Fibroblast of pulmonary artery (primary cell): ENCODE measurements at regions not wholly inside any gene's neighbourhood (a gene's known extent, or its start where the extent isn't known, plus 50 kb on each side); places are given as distances from the start of the nearest gene placed in this dataset.

Source experiments
- DNase-seq: peaks from one replicate; pipeline ENCODE4 v3.0.0-alpha.2; 2010; ENCODE audit warnings: low read depth
- H3K4me3 ChIP-seq: replicated peaks from 2 replicates; pipeline ENCODE4 v1.5.1; 2011; ENCODE audit warnings: low read depth, mild to moderate bottlenecking, control low read depth, low read length, moderate library complexity
- TF ChIP-seq, protein P1 (sequence below): IDR thresholded peaks from 2 replicates; pipeline ENCODE4 v1.5.1; 2011; ENCODE audit warnings: mild to moderate bottlenecking, control low read depth, low read length, inconsistent platforms; ENCODE audit errors: missing control alignments

GRCh38 chr3:139260041-139260486 lies 83.8 kb upstream of the MRPS22 start:
- no peak for DNase-seq
- H3K4me3 ChIP-seq = no peak overlapping the region
- TF ChIP-seq, protein P1, sequence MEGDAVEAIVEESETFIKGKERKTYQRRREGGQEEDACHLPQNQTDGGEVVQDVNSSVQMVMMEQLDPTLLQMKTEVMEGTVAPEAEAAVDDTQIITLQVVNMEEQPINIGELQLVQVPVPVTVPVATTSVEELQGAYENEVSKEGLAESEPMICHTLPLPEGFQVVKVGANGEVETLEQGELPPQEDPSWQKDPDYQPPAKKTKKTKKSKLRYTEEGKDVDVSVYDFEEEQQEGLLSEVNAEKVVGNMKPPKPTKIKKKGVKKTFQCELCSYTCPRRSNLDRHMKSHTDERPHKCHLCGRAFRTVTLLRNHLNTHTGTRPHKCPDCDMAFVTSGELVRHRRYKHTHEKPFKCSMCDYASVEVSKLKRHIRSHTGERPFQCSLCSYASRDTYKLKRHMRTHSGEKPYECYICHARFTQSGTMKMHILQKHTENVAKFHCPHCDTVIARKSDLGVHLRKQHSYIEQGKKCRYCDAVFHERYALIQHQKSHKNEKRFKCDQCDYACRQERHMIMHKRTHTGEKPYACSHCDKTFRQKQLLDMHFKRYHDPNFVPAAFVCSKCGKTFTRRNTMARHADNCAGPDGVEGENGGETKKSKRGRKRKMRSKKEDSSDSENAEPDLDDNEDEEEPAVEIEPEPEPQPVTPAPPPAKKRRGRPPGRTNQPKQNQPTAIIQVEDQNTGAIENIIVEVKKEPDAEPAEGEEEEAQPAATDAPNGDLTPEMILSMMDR = no peak

DNA sequence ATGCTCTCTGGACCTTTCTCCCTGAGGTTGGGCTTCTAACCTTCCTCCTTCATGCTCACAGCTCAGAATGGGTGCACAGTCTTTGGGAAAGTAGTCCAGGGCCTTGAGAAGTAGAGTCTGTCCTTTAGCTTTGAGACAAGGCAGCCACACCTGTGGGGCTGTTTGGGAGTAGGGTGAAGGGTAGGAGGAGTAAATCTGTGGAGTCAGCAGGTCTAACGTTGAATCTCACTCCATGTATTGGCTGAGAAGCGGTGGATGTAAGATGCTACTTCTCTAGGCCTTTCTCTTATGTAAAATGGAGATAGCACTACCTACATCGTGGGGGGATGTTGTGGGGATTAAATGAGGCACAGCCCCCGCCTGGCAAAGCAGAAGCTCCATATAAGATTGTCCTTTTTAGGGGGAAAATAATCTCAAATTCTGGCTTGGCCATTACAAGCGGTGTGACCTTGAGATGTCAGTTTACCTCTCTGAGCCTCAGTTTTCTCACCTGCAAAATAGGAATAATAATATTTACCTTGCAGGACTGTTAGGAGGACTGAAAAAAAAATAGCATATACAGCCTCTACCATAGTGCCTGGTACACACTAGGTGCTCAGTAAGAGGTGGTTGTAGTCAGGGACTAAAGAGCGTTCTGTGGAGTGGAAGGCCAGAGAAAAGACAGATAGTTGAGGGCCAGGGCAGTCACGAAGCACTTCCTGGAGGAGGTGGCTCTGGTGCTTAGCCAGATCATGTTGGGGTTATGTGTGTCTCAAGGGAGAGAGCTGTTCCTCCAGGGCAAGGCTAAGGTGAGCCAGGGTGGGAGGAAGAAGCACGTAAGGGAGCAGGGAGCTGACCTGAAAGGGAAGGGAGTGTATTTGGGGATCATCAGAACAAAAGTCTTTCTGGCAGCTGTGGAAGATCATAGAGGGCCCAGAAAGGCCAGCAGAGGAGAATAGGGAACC lies 82.8 kb upstream of the MRPS22 start:
- TF ChIP-seq, protein P1 = no peak
- no peak for DNase-seq
- no peak overlapping the region for H3K4me3 ChIP-seq

DNA sequence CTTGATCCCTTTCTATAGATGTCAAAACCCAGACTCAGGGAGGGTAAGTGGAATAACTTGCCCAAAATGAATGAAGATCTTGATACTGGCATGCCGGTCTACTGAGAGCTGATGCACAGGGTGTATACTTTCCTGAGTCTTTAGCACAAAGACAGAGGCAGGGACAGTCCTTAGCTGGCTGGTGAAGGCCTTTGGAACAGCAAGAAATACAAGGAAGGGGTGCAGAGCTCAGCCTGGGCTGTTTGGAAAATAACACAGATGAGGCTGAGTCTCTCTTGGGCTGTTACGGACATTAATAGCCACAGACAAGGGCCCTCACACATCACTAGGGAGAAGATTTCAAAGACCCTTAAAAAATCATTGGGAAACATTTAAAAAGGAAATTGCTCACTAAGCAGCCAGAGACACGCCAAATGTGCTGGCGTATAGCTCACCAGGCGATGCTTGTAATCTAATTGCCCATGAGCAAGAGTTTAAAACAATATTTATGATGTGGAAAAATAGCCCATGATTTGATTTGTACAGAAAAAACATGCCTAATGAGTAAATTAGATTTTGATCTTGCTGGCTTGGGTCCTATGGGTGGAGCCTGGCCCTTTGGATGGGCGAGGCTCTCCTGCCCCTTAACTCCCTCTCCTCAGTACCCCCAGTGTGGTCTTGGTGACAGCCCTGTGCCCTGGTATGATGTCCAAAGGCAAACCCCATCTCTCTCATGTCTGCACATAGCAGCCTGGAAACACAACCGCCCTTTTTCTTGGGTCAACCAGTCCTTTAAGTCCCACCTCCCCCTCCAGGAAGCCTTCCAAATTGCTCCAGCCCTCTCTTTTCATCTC lies 81.8 kb upstream of the MRPS22 start:
- TF ChIP-seq, protein P1 = no peak
- no peak for DNase-seq
- H3K4me3 ChIP-seq = no peak overlapping the region

DNA sequence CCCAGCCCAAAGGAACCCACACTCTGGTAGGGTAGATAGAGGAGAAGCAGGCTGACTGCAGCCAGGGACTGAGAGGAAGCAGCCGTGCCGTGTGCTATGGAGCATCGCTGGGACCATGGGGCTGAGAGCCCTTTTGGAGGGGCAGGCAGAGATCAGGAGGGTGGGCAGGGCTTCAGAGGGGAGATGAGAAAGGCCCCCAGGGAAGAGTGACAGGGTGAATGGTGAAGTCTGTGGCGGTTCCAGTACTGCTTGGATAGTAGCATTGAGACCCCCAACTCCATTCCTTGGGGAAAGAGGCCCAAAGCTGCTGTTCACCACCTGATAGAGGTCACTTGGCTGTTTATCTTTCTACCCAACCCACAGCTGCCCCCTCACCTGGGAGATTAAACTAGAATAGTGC lies 80.0 kb upstream of the MRPS22 start:
- TF ChIP-seq, protein P1 = no peak
- DNase-seq = no peak
- H3K4me3 ChIP-seq = no peak overlapping the region

DNA sequence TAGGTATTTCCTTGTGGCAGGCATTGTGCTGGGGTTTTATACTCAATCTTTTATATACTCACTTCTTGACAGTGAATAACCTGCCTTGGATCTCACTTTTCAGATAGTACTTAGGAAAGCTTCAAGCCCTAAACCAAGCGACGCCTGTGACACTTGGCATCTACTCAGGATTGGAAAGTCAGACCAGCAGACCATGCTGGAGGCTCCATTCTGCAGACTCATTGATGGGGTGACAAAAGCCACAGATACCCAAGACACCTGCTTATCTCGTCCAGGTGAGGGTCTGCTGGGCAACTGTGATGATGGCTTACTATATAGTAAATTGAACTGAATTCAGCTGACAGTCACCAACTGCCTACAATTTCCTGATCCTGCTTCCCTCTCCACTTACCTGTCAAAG lies 79.4 kb upstream of the MRPS22 start:
- no peak overlapping the region for H3K4me3 ChIP-seq
- DNase-seq = no peak
- TF ChIP-seq, protein P1 = no peak

DNA sequence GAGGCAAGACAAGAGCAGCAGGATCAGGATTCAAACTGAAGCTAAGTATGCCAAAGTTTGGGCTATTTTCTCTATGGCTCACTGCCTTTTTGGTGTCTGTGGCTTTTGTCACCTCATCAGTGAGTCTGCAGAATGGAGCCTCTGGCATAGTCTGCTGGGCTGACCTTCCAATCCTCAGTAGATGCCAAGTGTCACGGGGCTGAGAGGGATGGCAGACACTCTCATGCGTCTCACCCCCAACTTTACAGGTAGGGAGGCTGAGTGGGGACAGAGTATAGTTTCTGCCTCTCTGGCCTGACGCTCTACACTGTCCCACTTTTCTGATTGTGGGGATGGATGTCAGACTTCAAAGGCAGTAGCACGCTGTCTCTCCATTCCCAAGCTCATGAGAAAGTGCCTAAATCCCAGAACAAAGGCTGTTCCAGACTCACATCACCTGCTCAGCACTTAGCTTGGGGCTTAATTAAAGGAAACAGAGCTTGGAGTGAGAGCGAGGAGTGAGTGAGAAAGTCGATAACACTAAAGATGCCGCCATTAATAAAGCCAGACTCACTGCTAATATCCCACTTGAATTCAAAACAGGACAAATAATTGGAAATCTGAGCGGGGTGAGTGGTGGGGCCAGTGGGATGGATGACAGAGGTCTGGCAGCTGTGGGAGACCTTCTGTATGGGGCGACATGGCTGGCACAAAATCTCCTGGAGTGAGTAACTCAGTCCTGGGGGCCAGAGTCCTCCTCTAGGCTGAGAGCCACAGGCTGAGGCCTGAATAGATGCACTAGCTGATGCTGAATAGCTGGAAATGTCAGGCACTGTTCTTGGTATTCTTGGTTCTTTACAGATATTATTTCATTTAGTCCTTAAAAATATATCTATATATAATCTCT lies 78.4 kb upstream of the MRPS22 start:
- TF ChIP-seq, protein P1 = no peak
- DNase-seq = no peak
- no peak overlapping the region for H3K4me3 ChIP-seq
